Uterus (tissue), 3 donors: ENCODE measurements at regions not wholly inside any gene's neighbourhood (a gene's known extent, or its start where the extent isn't known, plus 50 kb on each side); places are given as distances from the start of the nearest gene placed in this dataset.

Experiments
- DNase-seq, 2 donors: peaks; one replicate each; pipeline ENCODE4 v3.0.0-alpha.2; 2019 to 2020
- H3K27ac ChIP-seq, 2 donors: fragments of 200-600 bp; sonication (generic); 1 replicate in 1 of 2; 2 replicates in 1 of 2; pipeline ENCODE4 v1.5.1; 2016 to 2018
- H3K27me3 ChIP-seq, 2 donors: fragments of 200-600 bp; sonication (generic); one replicate each; pipeline ENCODE4 v1.5.1; 2018 to 2019; ENCODE audit warnings: control low read depth in 1 of 2
- H3K36me3 ChIP-seq, 2 donors: fragments of 200-600 bp; sonication (generic); one replicate each; pipeline ENCODE4 v1.5.1; 2019; ENCODE audit warnings: control low read depth in 1 of 2
- H3K4me1 ChIP-seq, 2 donors: fragments of 200-600 bp; sonication (generic); one replicate each; pipeline ENCODE4 v1.5.1; 2018 to 2019; ENCODE audit warnings: control low read depth in 1 of 2
- H3K4me3 ChIP-seq, 2 donors: fragments of 200-600 bp; sonication (generic); 1 replicate in 1 of 2; 2 replicates in 1 of 2; pipeline ENCODE4 v1.5.1; 2018 to 2019; ENCODE audit warnings: mild to moderate bottlenecking in 1 of 2
- H3K9me3 ChIP-seq, 2 donors: fragments of 200-600 bp; sonication (generic); one replicate each; pipeline ENCODE4 v1.5.1; 2019; ENCODE audit warnings: control low read depth in 1 of 2
- POLR2A ChIP-seq, 2 donors: fragments of 450-650 bp; IDR thresholded peaks; one replicate each; pipeline ENCODE4 v1.6.1; 2016; ENCODE audit warnings: antibody characterized with exemption in 2 of 2, mild to moderate bottlenecking in 1 of 2, moderate library complexity in 1 of 2
- intact Hi-C: fragments of 100-400 bp; cut with DNase I; formaldehyde crosslinking; loops from one replicate; pipeline ENCODE4 v1.15.1; 2023; ENCODE audit warnings: low total_unique reads
- TF ChIP-seq, protein P1 (sequence below), 4 experiments: fragments of 200-600 bp in 2 of 4; fragments of 450-650 bp in 2 of 4; sonication (generic) in 2 of 4; IDR thresholded peaks; one replicate each; pipeline ENCODE4 v1.5.1; 2016 to 2019; ENCODE audit warnings: antibody characterized with exemption in 4 of 4, mild to moderate bottlenecking in 2 of 4, moderate library complexity in 1 of 4
- donor health status: DM: yes; HTN: yes; CAD: no.

DNA sequence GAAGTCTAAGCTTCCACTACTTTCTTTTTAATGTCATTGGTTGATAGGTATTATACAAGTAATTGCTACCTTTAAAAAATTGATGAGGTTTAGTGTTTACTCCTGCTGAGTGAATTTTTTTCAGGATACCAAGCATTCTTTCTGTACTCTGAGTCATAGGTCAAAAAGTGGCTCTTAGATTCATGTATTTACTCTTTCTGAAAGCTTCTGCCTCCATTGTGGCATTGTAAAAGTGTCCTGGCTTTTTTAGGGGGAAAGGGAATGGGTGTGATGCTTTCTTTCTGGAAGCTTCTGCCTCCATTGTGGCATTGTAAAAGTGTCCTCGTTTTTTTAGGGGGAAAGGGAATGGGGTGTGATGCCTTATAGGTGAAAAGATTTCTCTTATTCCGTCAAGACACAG, 286.5 kb downstream of the LPIN1 start:
- Histone ChIP-seq H3K27ac (no peak overlapping the region), H3K9me3 (no peaks in the 10 kb centered on the region), H3K27me3 (no peaks in the 10 kb centered on the region), H3K4me3 (no peak overlapping the region), H3K36me3 (no peaks in the 10 kb centered on the region), H3K4me1 (no peaks in the 10 kb centered on the region)
- intact Hi-C loops = no loop called here
- TF ChIP-seq, protein P1, sequence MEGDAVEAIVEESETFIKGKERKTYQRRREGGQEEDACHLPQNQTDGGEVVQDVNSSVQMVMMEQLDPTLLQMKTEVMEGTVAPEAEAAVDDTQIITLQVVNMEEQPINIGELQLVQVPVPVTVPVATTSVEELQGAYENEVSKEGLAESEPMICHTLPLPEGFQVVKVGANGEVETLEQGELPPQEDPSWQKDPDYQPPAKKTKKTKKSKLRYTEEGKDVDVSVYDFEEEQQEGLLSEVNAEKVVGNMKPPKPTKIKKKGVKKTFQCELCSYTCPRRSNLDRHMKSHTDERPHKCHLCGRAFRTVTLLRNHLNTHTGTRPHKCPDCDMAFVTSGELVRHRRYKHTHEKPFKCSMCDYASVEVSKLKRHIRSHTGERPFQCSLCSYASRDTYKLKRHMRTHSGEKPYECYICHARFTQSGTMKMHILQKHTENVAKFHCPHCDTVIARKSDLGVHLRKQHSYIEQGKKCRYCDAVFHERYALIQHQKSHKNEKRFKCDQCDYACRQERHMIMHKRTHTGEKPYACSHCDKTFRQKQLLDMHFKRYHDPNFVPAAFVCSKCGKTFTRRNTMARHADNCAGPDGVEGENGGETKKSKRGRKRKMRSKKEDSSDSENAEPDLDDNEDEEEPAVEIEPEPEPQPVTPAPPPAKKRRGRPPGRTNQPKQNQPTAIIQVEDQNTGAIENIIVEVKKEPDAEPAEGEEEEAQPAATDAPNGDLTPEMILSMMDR (IDR thresholded peaks at IDR 0.05) = no peak
- TF ChIP-seq POLR2A (IDR thresholded peaks at IDR 0.05) = no peak
- no peak for DNase-seq

DNA sequence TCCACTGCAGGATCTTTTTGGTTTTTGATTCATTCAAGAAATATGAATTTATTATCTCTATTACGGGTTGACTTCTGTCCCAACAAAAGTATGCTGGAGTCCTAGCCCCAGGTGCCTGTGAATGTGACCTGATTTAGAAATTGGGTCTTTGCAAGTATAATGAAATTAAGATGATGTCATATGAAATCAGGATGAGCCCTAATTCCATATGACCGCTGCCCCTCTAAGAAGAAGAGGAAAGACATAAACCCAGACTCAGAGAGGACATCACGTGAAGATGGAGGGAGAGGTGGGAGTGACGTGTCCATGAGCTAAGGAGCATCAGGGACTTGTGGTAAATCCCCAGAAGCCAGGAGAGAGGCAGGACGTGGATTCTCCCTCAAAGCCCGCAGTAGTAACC, 287.1 kb downstream of the LPIN1 start:
- Histone ChIP-seq H3K4me3 (no peak overlapping the region), H3K36me3 (no peaks in the 10 kb centered on the region), H3K27ac (no peak overlapping the region), H3K9me3 (no peaks in the 10 kb centered on the region), H3K27me3 (no peaks in the 10 kb centered on the region), H3K4me1 (no peaks in the 10 kb centered on the region)
- DNase-seq = no peak
- TF ChIP-seq, protein P1 (IDR thresholded peaks at IDR 0.05) = no peak
- TF ChIP-seq POLR2A (IDR thresholded peaks at IDR 0.05) = no peak
- intact Hi-C loops = no loop called here

- Histone ChIP-seq H3K9me3 (no peaks in the 10 kb centered on the region), H3K4me3 (no peak overlapping the region), H3K27me3 (no peaks in the 10 kb centered on the region), H3K27ac (no peak overlapping the region), H3K4me1 (no peaks in the 10 kb centered on the region), H3K36me3 (no peaks in the 10 kb centered on the region)
- intact Hi-C loops = no loop called here
- no peak for TF ChIP-seq POLR2A (IDR thresholded peaks at IDR 0.05)
- TF ChIP-seq, protein P1 (IDR thresholded peaks at IDR 0.05) = no peak
- no peak for DNase-seq
Measured at GRCh38 chr2:12034382-12034781, 287.9 kb downstream of the LPIN1 start.

GRCh38 chr2:12035029-12035720, 288.7 kb downstream of the LPIN1 start:
- H3K4me3 ChIP-seq = no peak overlapping the region
- intact Hi-C loops = no loop called here
- H3K9me3 ChIP-seq = no peaks in the 10 kb centered on the region
- no peak overlapping the region for H3K27ac ChIP-seq
- DNase-seq = no peak
- no peaks in the 10 kb centered on the region for H3K27me3 ChIP-seq
- H3K36me3 ChIP-seq = no peaks in the 10 kb centered on the region
- TF ChIP-seq POLR2A (IDR thresholded peaks at IDR 0.05) = no peak
- TF ChIP-seq, protein P1 (IDR thresholded peaks at IDR 0.05) = no peak
- no peaks in the 10 kb centered on the region for H3K4me1 ChIP-seq

DNA sequence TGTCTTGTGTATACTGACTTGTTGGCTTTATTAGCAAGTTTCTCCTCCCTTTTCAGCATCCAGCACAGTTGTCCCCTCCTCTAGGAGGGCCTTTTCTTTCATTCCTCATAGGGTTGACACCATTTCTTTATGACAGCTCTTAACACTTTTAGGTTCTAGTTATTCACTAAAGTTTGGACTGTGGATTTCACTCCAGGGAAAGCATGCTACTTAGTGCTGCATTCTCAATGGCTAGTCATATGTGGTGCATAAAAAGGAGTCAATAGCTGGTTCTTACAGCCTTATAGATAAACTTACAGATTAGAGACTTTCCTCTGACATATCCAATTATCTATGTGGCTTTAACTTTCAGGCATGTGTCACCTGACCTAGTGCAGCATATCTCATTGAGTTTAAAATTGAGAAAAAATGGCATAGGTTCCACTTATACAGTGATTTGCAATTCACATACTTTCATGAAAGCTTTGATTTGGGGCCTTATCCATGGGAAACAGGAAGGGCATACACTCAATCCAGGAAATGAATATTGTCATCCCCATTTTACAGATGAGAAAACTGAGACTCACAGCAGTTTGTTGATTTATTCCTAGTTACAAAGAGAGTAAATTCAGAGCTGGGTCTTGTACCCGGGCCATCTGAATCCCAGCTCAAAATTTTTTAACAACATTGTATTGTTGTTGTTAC, 289.7 kb downstream of the LPIN1 start:
- no peak for DNase-seq
- TF ChIP-seq POLR2A (IDR thresholded peaks at IDR 0.05) = no peak
- TF ChIP-seq, protein P1 (IDR thresholded peaks at IDR 0.05) = no peak
- no peak overlapping the region for H3K4me3 ChIP-seq
- no peaks in the 10 kb centered on the region for H3K4me1 ChIP-seq
- no peaks in the 10 kb centered on the region for H3K9me3 ChIP-seq
- H3K27ac ChIP-seq = no peak overlapping the region
- H3K36me3 ChIP-seq = no peaks in the 10 kb centered on the region
- intact Hi-C loops = no loop called here
- no peaks in the 10 kb centered on the region for H3K27me3 ChIP-seq
